Type B pancreatic cell (in vitro differentiated cells): ENCODE measurements at regions not wholly inside any gene's neighbourhood (a gene's known extent, or its start where the extent isn't known, plus 50 kb on each side); places are given as distances from the start of the nearest gene placed in this dataset.

Experiments
- DNase-seq: peaks from one replicate; pipeline ENCODE4 v3.0.0; 2021; ENCODE audit warnings: mixed read lengths; ENCODE audit not compliant: unreplicated experiment; ENCODE audit errors: extremely low spot score
- H3K27ac Mint-ChIP-seq: 2 replicates; pipeline ENCODE4 v1.8.0; 2021; ENCODE audit warnings: mild to moderate bottlenecking, mixed read lengths
- H3K27me3 Mint-ChIP-seq: 2 replicates; pipeline ENCODE4 v1.8.0; 2021; ENCODE audit warnings: mixed read lengths
- H3K36me3 Mint-ChIP-seq: 2 replicates; pipeline ENCODE4 v1.8.0; 2021; ENCODE audit warnings: mixed read lengths
- H3K4me1 Mint-ChIP-seq: one replicate; pipeline ENCODE4 v1.8.0; 2021; ENCODE audit warnings: mixed read lengths; ENCODE audit not compliant: unreplicated experiment
- H3K4me3 Mint-ChIP-seq: 2 replicates; pipeline ENCODE4 v1.8.0; 2021; ENCODE audit warnings: mild to moderate bottlenecking, mixed read lengths
- H3K9me3 Mint-ChIP-seq: 2 replicates; pipeline ENCODE4 v1.8.0; 2021; ENCODE audit warnings: mixed read lengths
- TF ChIP-seq, protein P1 (sequence below): fragments of 200-600 bp; sonication (generic); conservative IDR thresholded peaks from 2 replicates; pipeline ENCODE4 v1.5.0; 2021; ENCODE audit warnings: antibody characterized with exemption, mild to moderate bottlenecking

DNA sequence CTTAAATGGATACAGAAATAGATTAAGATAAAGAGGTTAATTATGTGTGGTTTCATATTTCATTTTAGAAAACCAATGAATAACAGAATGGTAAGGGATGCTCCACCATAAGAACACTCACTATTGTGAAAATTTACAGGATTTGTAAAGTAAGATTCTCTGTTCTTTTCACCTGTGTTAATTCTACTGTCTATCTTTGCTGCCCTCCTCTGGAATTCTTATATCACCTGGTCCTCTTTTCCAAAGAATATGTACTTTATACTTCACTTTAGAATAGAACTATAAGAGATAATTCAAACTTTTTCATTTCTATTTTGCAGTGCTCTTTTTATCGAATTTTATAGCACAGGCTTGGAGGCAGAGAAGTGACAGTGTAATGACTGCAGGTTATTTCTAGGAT, 213.4 kb downstream of the LURAP1L start:
- Mint-ChIP-seq H3K27ac (no peak overlapping the region), H3K27me3 (peaks cover 4% of the 10 kb centered on the region), H3K4me1 (no peaks in the 10 kb centered on the region), H3K9me3 (no peaks in the 10 kb centered on the region), H3K36me3 (no peaks in the 10 kb centered on the region), H3K4me3 (no peak overlapping the region)
- no peak for DNase-seq
- TF ChIP-seq, protein P1, sequence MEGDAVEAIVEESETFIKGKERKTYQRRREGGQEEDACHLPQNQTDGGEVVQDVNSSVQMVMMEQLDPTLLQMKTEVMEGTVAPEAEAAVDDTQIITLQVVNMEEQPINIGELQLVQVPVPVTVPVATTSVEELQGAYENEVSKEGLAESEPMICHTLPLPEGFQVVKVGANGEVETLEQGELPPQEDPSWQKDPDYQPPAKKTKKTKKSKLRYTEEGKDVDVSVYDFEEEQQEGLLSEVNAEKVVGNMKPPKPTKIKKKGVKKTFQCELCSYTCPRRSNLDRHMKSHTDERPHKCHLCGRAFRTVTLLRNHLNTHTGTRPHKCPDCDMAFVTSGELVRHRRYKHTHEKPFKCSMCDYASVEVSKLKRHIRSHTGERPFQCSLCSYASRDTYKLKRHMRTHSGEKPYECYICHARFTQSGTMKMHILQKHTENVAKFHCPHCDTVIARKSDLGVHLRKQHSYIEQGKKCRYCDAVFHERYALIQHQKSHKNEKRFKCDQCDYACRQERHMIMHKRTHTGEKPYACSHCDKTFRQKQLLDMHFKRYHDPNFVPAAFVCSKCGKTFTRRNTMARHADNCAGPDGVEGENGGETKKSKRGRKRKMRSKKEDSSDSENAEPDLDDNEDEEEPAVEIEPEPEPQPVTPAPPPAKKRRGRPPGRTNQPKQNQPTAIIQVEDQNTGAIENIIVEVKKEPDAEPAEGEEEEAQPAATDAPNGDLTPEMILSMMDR: no peak

DNA sequence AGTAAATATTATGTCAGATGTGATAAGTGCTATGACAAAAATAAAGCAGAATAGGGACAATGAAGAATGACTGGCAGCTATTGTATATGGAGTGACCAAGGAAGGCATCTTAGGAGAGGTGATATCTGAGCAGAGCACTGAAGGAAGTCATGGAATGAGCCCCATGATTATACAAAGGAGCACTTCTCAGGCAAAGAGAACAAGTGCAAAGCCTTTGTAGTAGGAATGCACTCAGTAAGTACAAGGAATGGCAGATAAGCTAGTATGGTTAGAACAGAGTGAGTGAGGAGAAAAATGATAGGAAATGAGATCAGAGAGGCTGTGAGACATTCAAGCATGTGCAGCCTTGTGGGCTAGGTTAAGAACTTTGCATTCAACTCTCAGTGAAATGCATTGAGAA, 214.8 kb downstream of the LURAP1L start:
- peaks cover 4% of the 10 kb centered on the region for H3K27me3 Mint-ChIP-seq
- no peak overlapping the region for H3K4me3 Mint-ChIP-seq
- H3K4me1 Mint-ChIP-seq: no peaks in the 10 kb centered on the region
- DNase-seq: no peak
- no peaks in the 10 kb centered on the region for H3K36me3 Mint-ChIP-seq
- H3K9me3 Mint-ChIP-seq: no peaks in the 10 kb centered on the region
- TF ChIP-seq, protein P1: no peak
- no peak overlapping the region for H3K27ac Mint-ChIP-seq

DNA sequence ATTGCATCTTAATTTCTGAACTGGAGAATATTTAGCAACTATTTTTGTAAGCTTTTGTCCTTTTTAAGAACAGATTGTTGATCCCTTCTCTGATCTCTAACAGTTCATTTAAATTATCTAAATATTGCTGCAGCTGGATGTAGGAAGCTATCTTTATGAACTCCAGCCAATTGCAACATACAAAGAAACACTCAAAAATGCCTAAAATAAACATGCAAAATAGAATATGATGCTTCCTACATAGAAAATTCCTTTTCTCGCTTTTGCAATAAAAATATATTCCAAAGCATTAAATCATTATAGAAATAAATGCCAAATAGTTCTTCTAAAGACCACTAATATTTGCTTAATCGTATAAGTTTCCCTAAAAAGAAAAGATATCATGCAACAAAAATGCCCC, 218.6 kb downstream of the LURAP1L start:
- H3K9me3 Mint-ChIP-seq: no peaks in the 10 kb centered on the region
- TF ChIP-seq, protein P1: no peak
- H3K4me3 Mint-ChIP-seq: no peak overlapping the region
- no peak for DNase-seq
- no peaks in the 10 kb centered on the region for H3K36me3 Mint-ChIP-seq
- no peak overlapping the region for H3K27ac Mint-ChIP-seq
- H3K27me3 Mint-ChIP-seq: peaks cover 6% of the 10 kb centered on the region
- no peaks in the 10 kb centered on the region for H3K4me1 Mint-ChIP-seq

DNA sequence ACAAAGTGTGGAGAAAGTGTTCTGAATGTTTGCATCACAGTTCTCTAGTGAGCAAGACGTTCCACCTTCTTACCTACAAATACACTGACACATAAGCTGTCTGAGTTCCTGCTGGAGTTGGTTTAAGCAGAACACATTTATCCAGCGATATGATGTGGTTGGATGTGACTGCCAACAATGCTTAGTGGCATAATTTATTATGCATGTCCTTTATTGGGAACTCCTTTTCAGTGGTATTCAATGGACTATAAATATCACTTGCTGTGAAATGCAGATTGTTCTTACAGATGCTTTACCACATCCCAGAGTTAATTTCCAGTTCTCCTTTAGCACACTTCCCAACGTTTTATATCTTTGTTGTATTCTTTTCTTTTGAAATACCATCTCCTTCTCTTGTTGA, 222.2 kb downstream of the LURAP1L start:
- Mint-ChIP-seq H3K4me1 (peaks cover 5% of the 10 kb centered on the region), H3K27ac (no peak overlapping the region), H3K36me3 (no peaks in the 10 kb centered on the region), H3K4me3 (no peak overlapping the region), H3K27me3 (peaks cover 2% of the 10 kb centered on the region), H3K9me3 (no peaks in the 10 kb centered on the region)
- TF ChIP-seq, protein P1: no peak
- no peak for DNase-seq

DNA sequence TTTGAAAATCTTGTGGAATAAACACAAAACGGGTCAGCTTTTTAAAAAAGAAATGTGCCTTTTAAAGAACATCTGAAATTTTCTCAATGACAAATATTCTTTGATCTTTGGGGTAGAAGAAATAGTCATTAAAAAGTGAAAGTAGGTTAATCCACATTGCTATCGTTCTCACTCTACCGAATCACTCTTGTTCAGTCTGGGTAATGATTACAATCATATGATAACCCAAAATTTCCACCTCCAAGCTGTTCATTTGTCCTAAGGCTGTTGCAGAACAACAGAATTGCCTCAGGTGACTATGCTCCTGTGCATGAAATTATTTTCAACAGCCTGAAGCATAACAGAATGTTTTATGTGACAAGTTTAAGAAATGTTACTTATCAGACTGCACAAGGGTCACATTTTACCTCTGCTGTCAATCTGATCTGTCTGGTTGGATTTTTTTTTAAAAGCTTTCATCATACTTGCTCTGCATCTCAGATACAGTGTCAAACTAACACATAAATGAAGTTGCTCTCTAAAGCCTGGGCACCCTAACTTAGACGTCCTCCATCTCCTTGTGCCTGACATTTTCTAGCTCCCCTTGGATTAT, 227.3 kb downstream of the LURAP1L start:
- no peak overlapping the region for H3K27ac Mint-ChIP-seq
- no peaks in the 10 kb centered on the region for H3K36me3 Mint-ChIP-seq
- no peak overlapping the region for H3K4me3 Mint-ChIP-seq
- no peak for DNase-seq
- peaks cover 5% of the 10 kb centered on the region for H3K4me1 Mint-ChIP-seq
- no peaks in the 10 kb centered on the region for H3K27me3 Mint-ChIP-seq
- TF ChIP-seq, protein P1: no peak
- no peaks in the 10 kb centered on the region for H3K9me3 Mint-ChIP-seq

DNA sequence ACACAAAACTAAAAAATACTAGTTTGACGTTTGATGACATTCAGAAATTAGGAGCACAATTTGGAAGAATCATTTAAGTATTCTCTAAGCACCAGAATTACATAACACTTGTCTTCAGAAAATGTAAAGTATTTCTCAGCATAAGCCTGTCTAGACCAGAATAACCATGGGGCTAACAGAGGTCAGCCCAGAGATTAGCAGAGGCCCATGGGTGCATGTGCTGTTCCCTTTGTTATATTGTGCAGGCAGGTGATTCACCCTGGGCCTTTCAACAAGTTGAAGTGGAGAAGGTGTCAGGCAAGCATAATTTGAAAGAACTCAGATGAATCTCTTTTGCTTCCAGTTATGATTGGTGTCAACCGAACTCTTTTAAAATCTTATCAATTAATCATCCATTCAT, 227.9 kb downstream of the LURAP1L start:
- H3K27me3 Mint-ChIP-seq: no peaks in the 10 kb centered on the region
- no peaks in the 10 kb centered on the region for H3K36me3 Mint-ChIP-seq
- TF ChIP-seq, protein P1: no peak
- no peaks in the 10 kb centered on the region for H3K9me3 Mint-ChIP-seq
- no peak for DNase-seq
- H3K4me3 Mint-ChIP-seq: no peak overlapping the region
- peaks cover 5% of the 10 kb centered on the region for H3K4me1 Mint-ChIP-seq
- H3K27ac Mint-ChIP-seq: no peak overlapping the region
